ENCODE measurements at regions not wholly inside any gene's neighbourhood (a gene's known extent, or its start where the extent isn't known, plus 50 kb on each side); places are given as distances from the start of the nearest gene placed in this dataset.

GRCh38 chr4:167380964-167381363 lies 146.7 kb upstream of the SPOCK3 start:
- no peak for TF ChIP-seq POLR2AphosphoS5 (IDR thresholded peaks at IDR 0.05; ENCODE audit: borderline replicate concordance, low read depth, low read length)
- no peak for TF ChIP-seq EZH2 (IDR thresholded peaks at IDR 0.05)
- TF ChIP-seq FOXP2 (optimal IDR thresholded peaks at IDR 0.05; ENCODE audit: control extremely low read depth, extremely low read length, insufficient read depth) = no peak
